ENCODE measurements at regions not wholly inside any gene's neighbourhood (a gene's known extent, or its start where the extent isn't known, plus 50 kb on each side); places are given as distances from the start of the nearest gene placed in this dataset.

GRCh38 chr13:56189439-56189838 lies 951.3 kb upstream of the PRR20A start:
- Mint-ChIP-seq H3K27me3 (ENCODE audit: low read depth) (no peaks in the 10 kb centered on the region), H3K9me3 (peaks cover 5% of the 10 kb centered on the region), H3K36me3 (ENCODE audit: low read depth) (no peaks in the 10 kb centered on the region), H3K27ac (ENCODE audit: unreplicated experiment) (no peak overlapping the region), H3K4me3 (no peak overlapping the region), H3K4me1 (no peaks in the 10 kb centered on the region)
- TF ChIP-seq, protein P1, sequence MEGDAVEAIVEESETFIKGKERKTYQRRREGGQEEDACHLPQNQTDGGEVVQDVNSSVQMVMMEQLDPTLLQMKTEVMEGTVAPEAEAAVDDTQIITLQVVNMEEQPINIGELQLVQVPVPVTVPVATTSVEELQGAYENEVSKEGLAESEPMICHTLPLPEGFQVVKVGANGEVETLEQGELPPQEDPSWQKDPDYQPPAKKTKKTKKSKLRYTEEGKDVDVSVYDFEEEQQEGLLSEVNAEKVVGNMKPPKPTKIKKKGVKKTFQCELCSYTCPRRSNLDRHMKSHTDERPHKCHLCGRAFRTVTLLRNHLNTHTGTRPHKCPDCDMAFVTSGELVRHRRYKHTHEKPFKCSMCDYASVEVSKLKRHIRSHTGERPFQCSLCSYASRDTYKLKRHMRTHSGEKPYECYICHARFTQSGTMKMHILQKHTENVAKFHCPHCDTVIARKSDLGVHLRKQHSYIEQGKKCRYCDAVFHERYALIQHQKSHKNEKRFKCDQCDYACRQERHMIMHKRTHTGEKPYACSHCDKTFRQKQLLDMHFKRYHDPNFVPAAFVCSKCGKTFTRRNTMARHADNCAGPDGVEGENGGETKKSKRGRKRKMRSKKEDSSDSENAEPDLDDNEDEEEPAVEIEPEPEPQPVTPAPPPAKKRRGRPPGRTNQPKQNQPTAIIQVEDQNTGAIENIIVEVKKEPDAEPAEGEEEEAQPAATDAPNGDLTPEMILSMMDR (conservative IDR thresholded peaks at IDR 0.05) = no peak
- DNase-seq (ENCODE audit: low read depth, low spot score) = no peak

DNA sequence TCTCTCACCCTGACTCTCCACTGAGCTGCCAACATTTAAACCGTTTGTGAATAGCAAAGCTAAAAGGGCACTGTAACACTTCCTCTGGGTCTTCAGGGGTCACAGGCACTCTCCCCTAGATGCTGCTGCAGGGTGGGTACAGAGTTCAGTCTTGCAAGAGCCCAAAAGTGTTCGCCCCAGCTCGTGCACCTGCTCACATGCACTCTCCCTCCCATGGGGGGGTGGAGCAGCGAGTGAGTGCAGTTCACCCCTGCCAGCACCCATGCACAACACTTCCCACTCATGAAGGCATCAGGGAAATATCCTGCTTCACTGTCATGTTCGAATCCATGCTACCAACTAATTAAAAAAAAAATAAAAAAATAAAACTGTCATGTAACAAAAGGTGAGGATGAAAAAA lies 950.7 kb upstream of the PRR20A start:
- no peak overlapping the region for H3K27ac Mint-ChIP-seq (ENCODE audit: unreplicated experiment)
- TF ChIP-seq, protein P1 (conservative IDR thresholded peaks at IDR 0.05) = no peak
- H3K4me1 Mint-ChIP-seq = no peaks in the 10 kb centered on the region
- no peaks in the 10 kb centered on the region for H3K27me3 Mint-ChIP-seq (ENCODE audit: low read depth)
- H3K36me3 Mint-ChIP-seq (ENCODE audit: low read depth) = no peaks in the 10 kb centered on the region
- DNase-seq (ENCODE audit: low read depth, low spot score) = no peak
- no peak overlapping the region for H3K4me3 Mint-ChIP-seq
- H3K9me3 Mint-ChIP-seq = peaks cover 5% of the 10 kb centered on the region

GRCh38 chr13:56198350-56198749 lies 942.4 kb upstream of the PRR20A start:
- no peak overlapping the region for H3K4me3 Mint-ChIP-seq

DNA sequence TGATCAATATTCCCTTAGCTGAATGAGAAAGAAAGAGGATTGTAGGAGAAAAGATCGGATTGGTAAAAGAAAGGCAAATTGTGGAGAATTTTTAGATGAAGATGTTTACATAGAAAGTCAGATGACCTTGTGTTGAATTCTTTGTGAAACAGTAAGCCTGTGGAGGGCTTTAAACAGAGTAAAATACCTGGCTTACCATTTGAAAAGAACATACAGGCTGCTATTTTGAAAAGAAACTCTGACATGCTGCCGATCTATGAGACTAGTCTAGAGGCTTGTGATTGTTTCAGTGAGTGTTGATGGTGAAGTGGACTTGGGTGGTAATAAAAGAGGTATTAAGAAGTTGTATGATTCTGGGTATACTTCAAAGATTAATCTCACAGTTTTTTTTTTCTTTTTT lies 938.9 kb upstream of the PRR20A start:
- no peak for DNase-seq (ENCODE audit: low read depth, low spot score)
- Mint-ChIP-seq H3K36me3 (ENCODE audit: low read depth) (no peaks in the 10 kb centered on the region), H3K27me3 (ENCODE audit: low read depth) (no peaks in the 10 kb centered on the region), H3K4me1 (no peaks in the 10 kb centered on the region), H3K27ac (ENCODE audit: unreplicated experiment) (no peak overlapping the region), H3K4me3 (no peak overlapping the region), H3K9me3 (no peaks in the 10 kb centered on the region)
- TF ChIP-seq, protein P1 (conservative IDR thresholded peaks at IDR 0.05) = no peak

More at GRCh38 chr13:56198350-56198749, 942.4 kb upstream of the PRR20A start:
- no peaks in the 10 kb centered on the region for H3K4me1 Mint-ChIP-seq
- no peaks in the 10 kb centered on the region for H3K27me3 Mint-ChIP-seq (ENCODE audit: low read depth)
- H3K27ac Mint-ChIP-seq (ENCODE audit: unreplicated experiment) = no peak overlapping the region
- TF ChIP-seq, protein P1 (conservative IDR thresholded peaks at IDR 0.05) = no peak
- DNase-seq (ENCODE audit: low read depth, low spot score) = no peak
- no peaks in the 10 kb centered on the region for H3K36me3 Mint-ChIP-seq (ENCODE audit: low read depth)
- H3K9me3 Mint-ChIP-seq = no peaks in the 10 kb centered on the region

- TF ChIP-seq, protein P1 (conservative IDR thresholded peaks at IDR 0.05) = no peak
- Mint-ChIP-seq H3K4me1 (no peaks in the 10 kb centered on the region), H3K4me3 (no peak overlapping the region), H3K27ac (ENCODE audit: unreplicated experiment) (no peak overlapping the region), H3K9me3 (peaks cover 5% of the 10 kb centered on the region), H3K36me3 (ENCODE audit: low read depth) (no peaks in the 10 kb centered on the region), H3K27me3 (ENCODE audit: low read depth) (no peaks in the 10 kb centered on the region)
- no peak for DNase-seq (ENCODE audit: low read depth, low spot score)
These were observed 924.5 kb upstream of the PRR20A start for GRCh38 chr13:56216221-56216620.

DNA sequence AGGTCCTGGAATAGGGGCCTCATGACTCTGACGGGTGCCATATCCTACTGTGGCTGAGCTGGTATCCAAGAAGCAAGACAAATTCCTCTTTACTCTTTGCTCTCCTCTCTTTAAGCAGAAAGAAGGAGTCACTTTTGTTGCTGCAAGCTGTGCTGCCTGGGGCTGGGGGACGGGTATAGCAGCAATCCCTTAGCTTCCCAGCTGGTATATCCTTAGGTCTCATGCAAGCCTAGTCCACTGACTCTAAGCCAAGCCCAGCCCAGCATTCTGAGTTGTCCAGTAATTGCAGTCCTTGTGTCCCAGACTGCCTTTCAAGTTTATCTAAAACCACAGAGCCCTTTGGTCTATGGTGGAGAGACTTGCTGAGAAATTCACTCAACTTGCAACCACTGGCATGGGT lies 893.0 kb upstream of the PRR20A start:
- H3K27ac Mint-ChIP-seq (ENCODE audit: unreplicated experiment) = no peak overlapping the region
- no peaks in the 10 kb centered on the region for H3K36me3 Mint-ChIP-seq (ENCODE audit: low read depth)
- TF ChIP-seq, protein P1 (conservative IDR thresholded peaks at IDR 0.05) = no peak
- no peak for DNase-seq (ENCODE audit: low read depth, low spot score)
- H3K4me1 Mint-ChIP-seq = no peaks in the 10 kb centered on the region
- peaks cover 2% of the 10 kb centered on the region for H3K9me3 Mint-ChIP-seq
- H3K27me3 Mint-ChIP-seq (ENCODE audit: low read depth) = no peaks in the 10 kb centered on the region
- no peak overlapping the region for H3K4me3 Mint-ChIP-seq

Data from neural crest cell (in vitro differentiated cells).